ENCODE measurements at regions not wholly inside any gene's neighbourhood (a gene's known extent, or its start where the extent isn't known, plus 50 kb on each side); places are given as distances from the start of the nearest gene placed in this dataset.
"Not testable (repeated sequence)": the region's sequence is repeated elsewhere in the genome, so short reads cannot be mapped to it uniquely, and the experiment has no call there.

DNA sequence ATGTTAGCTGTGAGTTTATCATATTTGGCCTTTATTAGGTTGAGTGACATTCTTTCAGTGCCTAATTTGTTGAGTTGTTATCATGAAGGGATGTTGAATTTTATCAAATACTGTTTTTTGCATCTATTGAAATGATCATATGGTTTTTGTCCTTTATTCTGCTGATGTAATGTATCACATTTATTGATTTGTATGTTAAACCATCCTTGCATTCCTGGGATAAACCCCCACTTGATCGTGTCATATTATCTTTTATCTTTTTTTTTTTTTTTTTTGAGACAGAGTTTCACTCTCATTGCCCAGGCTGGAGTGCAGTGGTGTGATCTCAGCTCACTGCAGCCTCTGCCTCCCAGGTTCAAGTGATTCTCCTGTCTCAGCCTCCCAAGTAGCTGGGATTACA lies 51.9 kb upstream of the MFGE8 start:
- TF ChIP-seq POLR2A (IDR thresholded peaks at IDR 0.05; ENCODE audit: low read depth, low read length); RFX5 (IDR thresholded peaks at IDR 0.05; ENCODE audit: low read depth, low read length); POLR2AphosphoS5 (IDR thresholded peaks at IDR 0.05; ENCODE audit: low read length); FOXM1 (IDR thresholded peaks at IDR 0.05; ENCODE audit: low read depth, low read length); JUND (IDR thresholded peaks at IDR 0.05; ENCODE audit: low read depth, low read length); GABPA (IDR thresholded peaks at IDR 0.05; ENCODE audit: low read depth); CHD2 (IDR thresholded peaks at IDR 0.05; ENCODE audit: borderline replicate concordance, low read depth, low read length); CHD4 (IDR thresholded peaks at IDR 0.05); YBX1 (IDR thresholded peaks at IDR 0.05); TAF1 (IDR thresholded peaks at IDR 0.05; ENCODE audit: borderline replicate concordance, low read depth, low read length); RELA (IDR thresholded peaks at IDR 0.05; ENCODE audit: borderline replicate concordance, partially characterized antibody); HDAC2 (IDR thresholded peaks at IDR 0.05): not testable (repeated sequence)
- TF ChIP-seq, protein P1, sequence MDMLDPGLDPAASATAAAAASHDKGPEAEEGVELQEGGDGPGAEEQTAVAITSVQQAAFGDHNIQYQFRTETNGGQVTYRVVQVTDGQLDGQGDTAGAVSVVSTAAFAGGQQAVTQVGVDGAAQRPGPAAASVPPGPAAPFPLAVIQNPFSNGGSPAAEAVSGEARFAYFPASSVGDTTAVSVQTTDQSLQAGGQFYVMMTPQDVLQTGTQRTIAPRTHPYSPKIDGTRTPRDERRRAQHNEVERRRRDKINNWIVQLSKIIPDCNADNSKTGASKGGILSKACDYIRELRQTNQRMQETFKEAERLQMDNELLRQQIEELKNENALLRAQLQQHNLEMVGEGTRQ (IDR thresholded peaks at IDR 0.05; ENCODE audit: borderline replicate concordance, low read depth, low read length): not testable (repeated sequence)
- TF ChIP-seq, protein P2, sequence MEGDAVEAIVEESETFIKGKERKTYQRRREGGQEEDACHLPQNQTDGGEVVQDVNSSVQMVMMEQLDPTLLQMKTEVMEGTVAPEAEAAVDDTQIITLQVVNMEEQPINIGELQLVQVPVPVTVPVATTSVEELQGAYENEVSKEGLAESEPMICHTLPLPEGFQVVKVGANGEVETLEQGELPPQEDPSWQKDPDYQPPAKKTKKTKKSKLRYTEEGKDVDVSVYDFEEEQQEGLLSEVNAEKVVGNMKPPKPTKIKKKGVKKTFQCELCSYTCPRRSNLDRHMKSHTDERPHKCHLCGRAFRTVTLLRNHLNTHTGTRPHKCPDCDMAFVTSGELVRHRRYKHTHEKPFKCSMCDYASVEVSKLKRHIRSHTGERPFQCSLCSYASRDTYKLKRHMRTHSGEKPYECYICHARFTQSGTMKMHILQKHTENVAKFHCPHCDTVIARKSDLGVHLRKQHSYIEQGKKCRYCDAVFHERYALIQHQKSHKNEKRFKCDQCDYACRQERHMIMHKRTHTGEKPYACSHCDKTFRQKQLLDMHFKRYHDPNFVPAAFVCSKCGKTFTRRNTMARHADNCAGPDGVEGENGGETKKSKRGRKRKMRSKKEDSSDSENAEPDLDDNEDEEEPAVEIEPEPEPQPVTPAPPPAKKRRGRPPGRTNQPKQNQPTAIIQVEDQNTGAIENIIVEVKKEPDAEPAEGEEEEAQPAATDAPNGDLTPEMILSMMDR (IDR thresholded peaks at IDR 0.05 in 2 of 3, conservative IDR thresholded peaks at IDR 0.05 in 1 of 3; ENCODE audit: control insufficient read depth in 2 of 3, extremely low read depth in 1 of 3, insufficient read depth in 1 of 3, low read depth in 3 of 3, low read length in 3 of 3): not testable (repeated sequence)

All from GM12878 (cell line).